ENCODE measurements at regions not wholly inside any gene's neighbourhood (a gene's known extent, or its start where the extent isn't known, plus 50 kb on each side); places are given as distances from the start of the nearest gene placed in this dataset.
"Not testable (repeated sequence)": the region's sequence is repeated elsewhere in the genome, so short reads cannot be mapped to it uniquely, and the experiment has no call there.

DNA sequence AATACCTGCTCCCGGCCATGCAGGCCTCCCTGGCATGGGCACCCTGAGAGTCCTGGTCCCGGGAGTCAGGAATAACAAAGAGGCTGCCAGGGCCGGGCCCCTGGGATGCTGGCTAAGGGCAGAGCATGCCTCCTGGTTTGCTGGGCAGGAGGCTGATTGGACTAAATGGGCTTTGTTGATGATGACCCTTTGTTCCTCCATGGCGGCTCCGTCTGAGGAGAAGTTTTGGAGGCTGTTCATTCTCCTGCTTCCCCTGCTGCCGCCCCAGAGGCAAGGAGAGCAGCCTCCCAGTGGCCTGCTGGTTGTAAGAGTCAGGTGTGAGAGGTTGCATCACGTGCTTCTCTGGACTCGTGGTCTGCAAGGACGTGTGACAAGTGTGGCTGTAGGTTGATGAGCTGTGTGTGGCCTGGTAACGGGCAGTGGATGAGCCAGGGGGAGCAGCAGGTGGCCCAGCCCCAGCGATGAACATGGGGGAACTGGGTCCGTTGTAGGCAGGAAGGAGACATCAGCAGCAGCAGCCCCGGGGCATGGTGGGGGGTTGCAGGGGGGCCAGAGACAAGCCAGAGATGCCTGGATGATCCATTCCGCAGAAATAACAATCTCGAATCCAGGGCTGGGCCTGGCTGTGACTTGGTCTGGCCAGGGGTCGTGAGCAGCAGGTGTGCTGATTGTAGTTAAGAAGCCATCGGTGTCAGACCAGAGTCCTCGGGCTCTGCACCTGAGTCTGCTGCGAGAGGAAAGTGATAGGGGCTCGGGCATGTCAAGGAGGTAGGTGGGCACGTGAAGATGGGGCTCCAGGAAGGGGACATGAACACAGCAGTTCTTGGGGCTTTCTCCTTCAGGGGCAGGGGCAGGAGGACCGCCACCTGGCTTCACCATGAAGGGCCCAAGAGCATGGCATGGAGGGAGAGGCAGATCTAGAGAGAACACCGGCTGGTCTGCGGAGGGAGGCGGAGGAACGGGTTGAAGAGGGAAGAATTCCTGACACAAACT lies 101.4 kb downstream of the TNFRSF13B start:
- DNase-seq (ENCODE audit: low spot score): no peak

DNA sequence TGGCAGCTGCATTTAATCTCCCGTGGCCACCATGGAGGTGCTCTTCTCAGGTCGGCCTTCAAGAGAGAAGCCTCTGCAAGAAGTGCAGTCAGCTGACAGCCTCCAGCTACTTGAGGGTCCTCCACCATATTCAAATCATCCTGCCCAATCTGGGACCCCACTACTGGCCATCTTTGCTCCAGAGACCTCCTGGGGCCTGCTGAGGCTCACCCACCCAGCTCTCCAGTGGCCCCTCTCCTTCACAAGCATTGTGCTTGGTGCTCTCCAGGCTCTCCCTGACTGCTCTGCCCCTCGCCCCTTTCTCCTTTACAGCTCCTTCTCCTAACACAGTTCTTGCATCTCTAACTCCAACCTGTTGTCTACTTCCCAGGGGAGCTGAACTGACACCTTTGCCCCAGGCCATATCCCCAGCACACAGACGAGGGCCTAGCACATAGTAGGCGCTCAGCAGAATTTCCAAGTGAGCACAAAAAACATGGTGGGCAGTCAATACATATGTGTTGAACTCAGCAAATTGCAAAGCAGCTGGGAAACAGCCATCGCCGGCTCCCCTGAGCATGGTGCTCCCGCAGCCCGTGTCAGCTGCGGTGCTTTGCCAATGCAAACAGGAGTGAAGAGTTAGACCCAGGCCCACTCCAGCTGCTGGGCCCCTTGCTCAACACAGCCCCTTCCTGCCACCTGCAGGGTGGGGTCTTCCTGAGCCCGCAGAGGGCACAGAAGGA lies 102.2 kb downstream of the TNFRSF13B start:
- not testable (repeated sequence) for DNase-seq (ENCODE audit: low spot score)

DNA sequence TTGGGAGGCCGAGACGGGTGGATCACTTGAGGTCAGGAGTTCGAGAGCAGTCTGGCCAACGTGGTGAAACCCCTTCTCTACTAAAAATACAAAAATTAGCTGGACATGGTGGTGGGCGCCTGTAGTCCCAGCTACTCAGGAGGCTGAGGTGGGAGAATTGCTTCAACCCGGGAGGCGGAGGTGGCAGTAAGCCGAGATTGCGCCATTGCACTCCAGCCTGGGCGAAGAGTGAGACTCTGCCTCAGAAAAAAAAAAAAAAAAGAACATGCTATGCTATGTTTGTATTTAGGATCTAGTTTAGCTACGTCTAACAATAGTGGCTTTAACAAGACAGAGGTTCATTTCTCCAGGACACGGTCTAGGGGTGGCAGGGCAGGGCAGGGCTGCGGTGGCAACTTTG lies 103.3 kb downstream of the TNFRSF13B start:
- DNase-seq (ENCODE audit: low spot score): not testable (repeated sequence)

DNA sequence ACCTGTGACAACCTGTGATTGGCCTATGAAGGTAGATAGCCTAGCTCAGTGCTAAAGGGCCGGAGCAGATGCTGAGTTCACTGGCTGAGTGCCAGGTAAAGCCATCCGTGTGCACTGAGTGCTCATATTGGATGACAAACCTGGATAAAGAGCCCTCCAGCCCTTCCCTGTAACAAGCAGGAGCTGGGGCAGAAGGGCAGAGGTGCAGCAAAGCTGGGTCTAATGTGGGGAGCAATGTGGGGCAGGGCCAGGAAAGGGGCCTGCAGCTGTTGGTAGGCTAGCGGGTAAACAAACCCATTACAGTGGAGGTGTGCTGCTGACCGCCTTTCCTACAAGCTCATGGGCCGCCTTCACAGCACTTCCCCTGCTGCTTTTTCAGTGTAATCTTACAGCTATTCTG lies 104.4 kb downstream of the TNFRSF13B start:
- DNase-seq (ENCODE audit: low spot score): not testable (repeated sequence)

DNA sequence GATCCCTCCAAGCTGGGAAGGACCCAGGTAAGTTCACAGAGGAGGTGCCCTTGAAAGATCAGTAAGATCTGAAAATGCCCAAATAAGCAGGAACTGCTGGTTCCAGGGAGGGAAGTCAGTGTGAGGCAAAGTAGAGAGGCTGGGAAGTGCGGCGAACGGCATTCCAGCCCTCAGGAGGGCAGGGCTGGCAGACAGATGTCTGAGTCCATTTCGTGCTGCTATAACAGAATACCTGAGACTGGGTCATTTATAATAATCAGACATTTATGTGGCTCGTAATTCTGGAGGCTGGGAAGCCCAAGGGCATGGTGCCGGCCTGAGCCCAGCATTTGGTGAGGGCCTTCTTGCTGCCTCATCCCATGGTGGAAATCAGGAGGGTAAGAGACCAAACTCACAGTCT lies 105.1 kb downstream of the TNFRSF13B start:
- DNase-seq (ENCODE audit: low spot score): not testable (repeated sequence)

DNA sequence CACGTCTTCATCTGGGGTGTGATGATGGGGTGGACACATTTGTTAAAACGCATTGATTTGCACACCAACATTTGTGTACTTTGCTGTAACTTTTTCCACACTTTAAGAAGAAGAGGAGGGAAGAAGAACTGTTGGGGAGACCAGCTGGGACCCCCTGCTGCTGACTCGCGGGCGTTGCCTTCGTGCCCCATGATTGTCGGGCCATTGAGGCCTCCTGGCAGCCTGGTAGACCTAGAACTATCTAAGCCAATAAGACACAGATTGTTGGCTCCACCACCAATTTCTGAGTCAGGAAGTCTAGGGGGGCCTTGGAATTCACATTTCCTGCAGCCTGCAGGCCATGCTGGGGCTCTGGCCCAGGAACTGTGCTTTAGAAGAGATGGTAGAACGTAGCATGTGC lies 105.5 kb downstream of the TNFRSF13B start:
- DNase-seq (ENCODE audit: low spot score): no peak

DNA sequence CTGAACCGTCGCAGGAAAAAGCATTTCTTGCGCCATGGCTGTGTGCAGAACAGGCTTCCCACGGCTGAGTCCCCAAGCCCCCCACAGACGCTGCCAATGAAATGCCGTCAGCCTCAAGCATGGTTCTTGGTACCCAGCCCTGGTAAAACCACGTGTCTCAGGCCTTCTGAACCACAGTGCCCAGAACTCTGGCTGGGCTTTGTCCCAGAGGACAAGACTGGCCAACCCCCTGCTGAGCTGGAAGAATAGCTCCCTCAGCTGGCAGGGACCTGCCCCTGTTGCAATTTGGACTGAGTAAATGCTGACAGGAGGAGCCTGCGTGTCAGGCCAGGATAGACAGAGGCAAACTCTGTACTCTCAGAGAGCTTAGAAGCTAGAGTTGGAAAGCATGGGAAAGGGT lies 106.2 kb downstream of the TNFRSF13B start:
- DNase-seq (ENCODE audit: low spot score): not testable (repeated sequence)

DNA sequence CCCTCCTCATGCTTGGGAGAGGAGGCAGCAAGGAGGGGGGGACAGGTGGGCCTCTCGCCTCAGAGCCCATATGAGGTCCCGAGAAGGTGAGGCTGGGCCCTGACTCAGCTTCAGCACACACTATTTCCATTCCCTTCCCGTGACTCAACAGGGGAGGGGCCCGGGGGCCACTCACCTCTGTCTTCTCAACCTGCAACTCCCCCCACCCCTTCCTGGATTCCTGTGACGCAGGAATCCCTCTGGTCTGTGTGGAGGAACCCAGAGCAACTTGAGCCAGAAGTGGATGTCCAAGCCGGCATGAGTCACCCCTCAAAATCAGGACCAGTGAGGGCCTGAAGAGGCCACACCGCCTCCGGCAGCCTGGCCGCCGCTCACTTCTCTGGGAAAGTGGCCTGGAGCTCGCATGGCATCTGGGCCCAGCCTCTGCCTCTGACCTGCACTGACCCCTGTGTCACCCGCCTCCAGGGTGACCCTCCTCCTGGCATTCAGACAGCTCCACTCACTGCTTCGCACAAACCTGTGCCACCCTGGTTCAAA lies 106.8 kb downstream of the TNFRSF13B start:
- not testable (repeated sequence) for DNase-seq (ENCODE audit: low spot score)

DNA sequence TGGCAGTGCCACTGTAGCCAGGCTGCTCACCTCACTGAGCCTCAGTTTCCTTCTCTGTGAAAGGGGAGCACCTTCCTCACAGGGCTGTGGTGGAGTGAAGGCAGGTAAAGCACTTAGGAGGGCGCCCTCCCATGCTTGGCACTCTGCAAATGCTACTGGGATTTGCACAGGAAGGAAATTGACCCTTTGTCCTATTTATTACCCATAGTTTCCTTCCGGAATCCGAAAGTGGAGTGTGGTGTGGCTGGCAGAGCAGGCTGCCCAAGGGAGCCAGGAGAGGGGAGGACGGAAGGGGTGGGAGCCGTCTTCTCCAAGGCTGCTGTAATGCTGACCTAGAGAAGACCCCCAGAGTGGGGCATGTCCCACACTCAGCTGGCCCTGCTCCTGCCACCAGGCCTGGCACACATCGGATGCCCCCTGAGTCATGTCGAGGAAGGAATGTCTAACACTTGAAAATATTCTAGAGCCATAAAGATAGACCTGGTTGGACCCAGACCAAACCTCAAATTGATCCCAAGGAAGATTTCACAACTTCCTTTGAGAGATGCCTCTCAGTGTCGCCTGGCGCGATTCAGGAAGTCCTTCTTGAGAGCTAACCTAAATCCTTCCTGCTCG lies 107.3 kb downstream of the TNFRSF13B start:
- not testable (repeated sequence) for DNase-seq (ENCODE audit: low spot score)

DNA sequence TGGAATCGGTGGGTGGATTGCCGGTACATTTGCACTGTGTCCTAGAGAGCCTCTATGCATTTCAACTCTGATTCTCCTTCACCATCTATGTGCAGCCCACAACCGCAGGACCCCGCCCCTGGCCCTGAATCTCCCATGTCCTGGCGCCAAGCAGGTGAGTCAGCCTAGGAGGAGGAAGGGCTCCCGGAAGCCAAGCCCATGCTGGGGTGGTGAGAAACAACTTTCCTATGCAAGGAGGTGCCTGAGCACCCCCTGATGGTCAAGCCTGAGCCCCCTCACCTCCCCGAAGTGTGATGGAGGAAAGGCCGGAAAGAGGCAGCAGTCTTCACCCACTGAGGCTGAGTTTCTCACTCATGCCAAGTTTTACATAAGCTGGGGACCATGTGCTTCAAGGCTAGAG lies 110.8 kb downstream of the TNFRSF13B start:
- not testable (repeated sequence) for DNase-seq (ENCODE audit: low spot score)

DNA sequence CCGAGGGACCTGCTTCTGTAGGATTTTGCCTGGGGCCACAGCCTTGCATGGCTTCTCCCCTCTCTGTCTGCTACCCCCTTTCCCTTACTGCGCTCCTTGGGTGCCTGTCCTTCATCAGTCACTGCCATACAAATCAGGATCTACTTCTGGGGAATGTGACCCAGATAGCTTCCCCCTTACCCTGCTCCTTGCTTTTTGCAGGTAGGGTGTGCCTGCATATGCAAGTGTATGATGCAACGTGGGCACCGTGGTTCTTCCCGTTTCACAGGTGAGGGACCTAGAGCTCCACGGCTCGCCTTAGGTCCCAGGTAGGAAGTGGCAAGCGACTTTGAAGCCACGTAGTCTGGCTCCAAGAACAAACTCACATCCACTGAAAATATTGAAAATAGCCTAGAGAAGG lies 111.5 kb downstream of the TNFRSF13B start:
- not testable (repeated sequence) for DNase-seq (ENCODE audit: low spot score)

DNA sequence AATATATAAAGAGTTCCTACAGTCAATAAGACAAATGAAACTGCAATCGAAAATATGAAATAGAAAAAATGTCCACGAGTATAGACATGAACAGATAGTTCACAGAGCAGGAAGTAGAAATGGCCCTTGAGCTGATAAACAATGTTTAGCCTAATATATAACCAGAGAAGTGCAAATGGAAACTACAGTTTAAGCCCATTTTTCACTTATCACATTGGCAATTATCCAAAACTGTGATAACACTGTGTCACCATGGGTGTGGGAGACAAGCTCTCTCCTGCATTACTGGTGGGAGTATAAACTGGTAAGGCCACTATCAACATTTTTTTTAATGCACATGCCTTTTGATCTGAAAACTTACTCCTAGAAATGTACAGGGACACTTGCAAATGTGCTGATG lies 112.4 kb downstream of the TNFRSF13B start:
- not testable (repeated sequence) for DNase-seq (ENCODE audit: low spot score)

DNA sequence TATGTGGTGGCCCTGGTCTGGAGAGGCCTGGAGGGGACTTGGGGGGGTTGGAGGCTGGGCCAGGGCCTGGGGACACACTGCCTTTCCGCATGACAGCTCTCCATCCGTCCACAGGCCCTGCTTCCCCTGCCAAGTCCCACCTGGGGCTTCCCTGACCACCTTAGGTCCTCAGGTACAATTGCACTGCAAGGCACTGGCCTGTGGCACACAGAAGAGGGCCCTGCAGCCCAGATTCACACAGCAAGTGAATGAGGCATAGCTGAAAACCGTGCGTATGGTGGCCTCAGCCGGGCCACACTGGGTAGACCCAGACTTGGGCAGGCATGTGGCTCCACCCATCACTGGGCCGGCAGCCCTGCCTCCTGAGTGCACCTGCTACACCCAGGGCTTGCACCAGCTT lies 114.2 kb downstream of the TNFRSF13B start:
- DNase-seq (ENCODE audit: low spot score): not testable (repeated sequence)

DNA sequence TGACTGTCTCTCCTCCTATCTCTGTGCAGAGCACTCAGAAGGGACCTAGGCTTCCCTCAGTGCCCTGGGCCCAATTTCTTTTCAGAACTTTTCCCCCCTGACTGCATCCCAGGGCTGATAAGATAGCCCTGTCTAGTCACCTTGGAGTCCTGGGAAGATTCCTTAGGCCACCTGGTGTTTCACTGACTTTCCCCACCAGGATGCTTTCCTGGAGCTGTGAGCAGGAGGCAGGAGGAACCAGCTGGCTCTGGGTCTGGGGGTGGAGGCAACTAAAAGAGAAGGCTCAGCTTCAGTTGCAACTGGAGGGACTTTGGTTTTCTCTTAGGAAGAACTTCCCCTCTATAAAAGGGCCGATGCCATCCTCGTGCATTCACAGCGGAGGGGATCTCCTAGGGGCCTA lies 115.1 kb downstream of the TNFRSF13B start:
- DNase-seq (ENCODE audit: low spot score): not testable (repeated sequence)

DNA sequence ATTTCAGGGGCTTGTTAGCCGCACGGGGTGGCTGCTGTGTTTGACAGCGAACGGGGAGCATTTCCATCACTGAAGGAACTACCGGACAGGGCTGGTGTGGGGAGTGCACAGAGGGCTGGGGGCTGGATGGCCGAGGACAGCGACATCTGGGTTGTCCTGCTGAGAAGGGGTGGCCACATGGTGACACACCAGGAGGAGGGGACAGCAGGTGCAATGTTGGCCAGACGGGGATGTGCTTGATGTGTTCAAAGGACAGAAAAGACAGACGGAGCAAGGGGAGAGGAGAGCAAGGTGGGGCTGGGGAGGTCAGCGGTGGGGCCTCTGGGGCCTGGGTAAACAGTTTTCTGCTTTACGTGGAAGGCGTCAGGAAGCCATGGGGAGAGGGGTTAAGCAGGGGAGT lies 115.7 kb downstream of the TNFRSF13B start:
- DNase-seq (ENCODE audit: low spot score): not testable (repeated sequence)

DNA sequence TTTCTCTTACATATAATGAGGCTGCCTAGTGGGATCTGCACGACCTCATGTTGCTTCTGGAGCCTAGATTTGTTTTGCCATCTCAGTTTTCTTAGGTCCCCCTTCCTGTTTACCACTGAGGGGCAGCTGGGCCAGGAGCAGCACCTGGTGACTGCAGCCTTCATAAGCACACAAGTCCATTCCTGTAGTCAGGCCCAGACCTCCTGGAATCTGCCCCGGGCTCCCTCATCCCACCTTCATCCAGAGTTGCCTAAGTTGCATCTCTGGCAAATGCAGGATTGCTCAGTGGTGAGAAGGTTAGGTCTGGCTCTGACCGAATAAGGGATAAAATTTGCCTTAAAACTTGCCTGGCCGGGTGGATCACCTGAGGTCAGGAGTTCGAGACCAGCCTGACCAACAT lies 117.3 kb downstream of the TNFRSF13B start:
- not testable (repeated sequence) for DNase-seq (ENCODE audit: low spot score)

DNA sequence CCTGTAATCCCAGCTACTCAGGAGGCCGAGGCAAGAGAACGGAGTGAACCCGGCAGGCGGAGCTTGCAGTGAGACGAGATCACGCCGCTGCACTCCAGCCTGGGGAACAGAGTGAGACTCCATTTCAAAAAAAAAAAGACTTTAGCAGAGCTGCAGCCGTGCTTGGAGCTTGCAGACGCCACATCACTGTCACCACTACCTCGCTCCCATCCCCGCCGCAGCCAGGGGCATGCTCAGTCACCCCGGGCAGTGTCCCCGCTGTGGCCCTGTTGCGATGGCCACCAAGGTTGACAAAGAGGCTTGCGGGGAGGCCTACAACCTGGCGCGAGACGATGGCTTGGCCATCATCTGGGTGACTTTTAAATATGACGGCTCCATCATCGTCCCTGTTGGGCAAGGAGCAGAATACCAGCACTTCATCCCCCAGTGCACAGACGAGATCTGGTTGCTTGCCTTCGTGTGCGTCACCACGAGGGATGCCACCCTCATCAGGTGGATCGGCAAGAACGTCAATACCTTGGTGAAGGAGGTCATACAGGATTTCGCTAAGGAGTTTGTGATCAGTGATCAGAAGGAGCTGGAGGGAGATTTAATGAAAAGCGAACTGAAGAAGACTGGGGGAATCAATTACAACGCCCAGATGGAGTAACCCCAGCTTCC lies 118.1 kb downstream of the TNFRSF13B start:
- no peak for DNase-seq (ENCODE audit: low spot score)

DNA sequence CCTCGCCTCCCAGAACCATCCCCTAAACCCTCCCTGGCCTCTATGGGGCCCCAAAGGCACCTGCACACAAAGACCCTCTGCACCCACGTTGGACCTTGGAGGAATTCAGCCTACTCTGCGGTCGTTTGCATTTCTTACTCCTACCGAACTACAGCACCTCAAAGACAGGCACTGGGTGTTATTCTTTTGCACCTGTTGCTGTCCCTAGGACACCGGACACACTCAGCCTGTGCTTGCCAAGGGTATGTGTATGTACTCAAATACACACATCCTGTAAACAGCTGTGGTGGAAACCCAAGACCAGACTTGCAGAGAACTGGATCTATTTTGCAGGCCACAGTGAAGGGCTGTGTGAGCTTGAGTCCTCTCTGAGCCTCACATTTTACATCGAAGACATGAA lies 122.1 kb downstream of the TNFRSF13B start:
- not testable (repeated sequence) for DNase-seq (ENCODE audit: low spot score)

DNA sequence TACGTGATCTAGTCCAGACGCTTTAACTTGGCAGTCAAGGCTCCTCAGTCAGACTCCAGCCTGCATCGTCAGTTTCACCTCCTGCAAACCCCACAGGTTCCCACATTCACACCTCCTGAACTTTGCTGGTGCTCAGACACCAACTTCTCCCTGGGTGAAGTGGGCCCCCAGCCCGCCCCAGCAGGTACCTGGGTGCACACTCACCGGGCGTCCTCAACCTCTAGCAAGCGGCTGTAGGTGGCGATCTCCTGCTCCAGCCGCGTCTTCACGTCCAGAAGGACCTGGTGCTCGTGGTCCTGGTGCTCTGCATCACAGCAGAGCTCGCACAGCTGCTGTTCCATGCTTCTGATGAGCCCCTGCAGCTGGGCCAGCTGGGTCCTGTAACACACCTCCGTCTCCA lies 122.9 kb downstream of the TNFRSF13B start:
- DNase-seq (ENCODE audit: low spot score): not testable (repeated sequence)

DNA sequence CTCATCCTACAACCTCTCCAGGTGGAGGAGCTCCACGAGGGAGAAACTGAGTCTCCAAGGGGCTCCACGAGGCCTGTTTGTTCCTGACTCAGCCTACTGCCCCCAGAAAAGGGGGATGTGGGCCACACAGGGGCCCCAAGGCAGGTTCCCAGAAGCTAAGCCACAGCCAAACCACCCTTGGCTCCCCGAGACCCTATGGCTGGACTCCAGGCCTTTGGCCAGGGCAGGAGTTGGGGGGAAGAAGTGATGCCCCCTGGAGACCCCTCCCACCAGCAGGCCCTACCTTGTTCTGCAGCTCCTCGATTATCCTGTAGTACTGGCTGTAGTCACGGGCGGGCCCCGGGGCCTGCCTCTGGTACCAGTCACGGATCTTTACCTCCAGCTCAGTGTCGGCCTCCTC lies 126.8 kb downstream of the TNFRSF13B start:
- DNase-seq (ENCODE audit: low spot score): not testable (repeated sequence)

DNA sequence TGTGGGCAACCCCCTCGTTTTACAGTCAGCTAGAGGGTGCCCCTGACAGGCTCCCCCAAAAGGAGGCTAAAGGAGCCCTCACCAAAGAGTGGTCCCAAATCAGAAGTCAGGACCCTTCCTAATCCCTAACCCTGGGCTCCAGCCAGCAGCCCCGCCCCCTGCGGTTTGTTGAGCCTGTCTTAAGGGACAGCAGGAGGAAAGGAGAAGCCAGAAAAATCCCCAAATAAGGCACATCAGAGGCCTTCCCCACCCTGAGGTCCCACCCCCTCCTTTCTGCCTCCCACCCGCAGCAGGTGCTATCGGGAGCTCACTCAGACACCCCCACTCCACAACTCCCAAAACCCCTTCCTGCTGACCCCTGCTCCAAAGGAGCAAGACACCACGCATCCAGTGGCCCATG lies 127.2 kb downstream of the TNFRSF13B start:
- DNase-seq (ENCODE audit: low spot score): not testable (repeated sequence)

DNA sequence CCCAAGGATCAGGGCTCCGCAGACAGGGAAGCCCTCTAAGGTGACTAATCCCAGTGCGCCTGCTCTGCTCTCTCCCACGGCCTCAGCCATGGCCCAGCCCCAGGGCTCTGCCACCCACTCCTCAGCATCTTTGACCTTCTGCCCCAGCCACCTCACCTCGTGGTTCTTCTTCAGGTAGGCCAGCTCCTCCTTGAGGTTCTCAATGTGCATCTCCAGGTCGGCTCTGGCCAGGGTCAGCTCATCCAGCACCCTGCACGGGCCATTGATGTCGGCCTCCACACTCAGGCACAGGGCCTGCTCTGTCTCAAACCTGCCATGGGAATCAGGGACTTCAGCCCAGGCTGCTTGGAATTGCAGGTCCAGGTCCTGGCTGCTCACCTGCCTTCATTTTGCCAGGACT lies 128.4 kb downstream of the TNFRSF13B start:
- DNase-seq (ENCODE audit: low spot score): not testable (repeated sequence)

All from D341Med (cell line).